ENCODE measurements at regions not wholly inside any gene's neighbourhood (a gene's known extent, or its start where the extent isn't known, plus 50 kb on each side); places are given as distances from the start of the nearest gene placed in this dataset.

DNA sequence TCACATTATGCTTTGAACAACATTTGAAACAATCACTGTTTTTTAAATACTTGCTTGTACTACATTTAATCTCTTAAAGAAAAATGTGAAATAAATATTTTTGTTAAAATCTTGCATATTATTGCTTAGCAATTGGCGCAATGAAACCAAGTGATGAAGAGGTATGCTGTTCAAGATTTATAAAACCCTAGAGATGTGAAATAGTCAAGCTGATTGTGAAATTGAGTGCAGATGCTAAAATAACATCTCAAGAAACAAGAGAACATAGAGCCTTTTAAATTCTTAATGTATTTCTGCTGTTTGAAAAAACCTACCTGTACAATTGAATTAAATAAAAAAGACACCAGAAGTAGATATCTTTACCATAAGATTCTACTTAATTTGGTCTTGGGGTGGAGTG lies 179.2 kb upstream of the MCHR2 start:
- Histone ChIP-seq H4K20me1 (no peaks in the 10 kb centered on the region), H3K9me3 (no peaks in the 10 kb centered on the region), H3K4me2 (no peak overlapping the region), H3K27ac (no peak overlapping the region), H3K9ac (no peak overlapping the region), H3K4me1 (no peaks in the 10 kb centered on the region), H3K27me3 (no peaks in the 10 kb centered on the region), H3K4me3 (no peak overlapping the region), H3K36me3 (no peaks in the 10 kb centered on the region)
- TF ChIP-seq Cebpa-rat (IDR thresholded peaks at IDR 0.05), result no peak

DNA sequence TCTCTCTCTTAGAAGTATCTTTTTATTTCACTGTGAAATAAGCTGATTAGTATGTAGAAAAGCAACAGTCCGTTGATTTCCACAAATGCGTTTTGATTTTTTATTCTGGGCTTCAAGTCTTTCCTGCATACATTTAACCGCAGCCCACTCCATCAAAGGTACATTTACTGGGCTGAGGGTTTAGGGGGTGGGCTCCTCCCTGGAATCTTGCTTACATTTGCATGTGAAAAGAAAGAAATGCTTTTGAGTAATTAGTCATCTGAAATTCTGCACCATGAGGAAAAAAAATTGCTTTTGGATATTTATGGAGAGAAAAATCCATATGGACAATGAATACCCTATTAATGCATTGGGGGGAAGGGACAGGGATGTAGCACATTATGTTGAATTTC lies 178.3 kb upstream of the MCHR2 start:
- Histone ChIP-seq H3K27ac (no peak overlapping the region), H3K4me1 (no peaks in the 10 kb centered on the region), H3K27me3 (no peaks in the 10 kb centered on the region), H3K9ac (no peak overlapping the region), H3K4me3 (no peak overlapping the region), H4K20me1 (no peaks in the 10 kb centered on the region), H3K36me3 (no peaks in the 10 kb centered on the region), H3K9me3 (no peaks in the 10 kb centered on the region), H3K4me2 (no peak overlapping the region)
- TF ChIP-seq Cebpa-rat (IDR thresholded peaks at IDR 0.05), result no peak

DNA sequence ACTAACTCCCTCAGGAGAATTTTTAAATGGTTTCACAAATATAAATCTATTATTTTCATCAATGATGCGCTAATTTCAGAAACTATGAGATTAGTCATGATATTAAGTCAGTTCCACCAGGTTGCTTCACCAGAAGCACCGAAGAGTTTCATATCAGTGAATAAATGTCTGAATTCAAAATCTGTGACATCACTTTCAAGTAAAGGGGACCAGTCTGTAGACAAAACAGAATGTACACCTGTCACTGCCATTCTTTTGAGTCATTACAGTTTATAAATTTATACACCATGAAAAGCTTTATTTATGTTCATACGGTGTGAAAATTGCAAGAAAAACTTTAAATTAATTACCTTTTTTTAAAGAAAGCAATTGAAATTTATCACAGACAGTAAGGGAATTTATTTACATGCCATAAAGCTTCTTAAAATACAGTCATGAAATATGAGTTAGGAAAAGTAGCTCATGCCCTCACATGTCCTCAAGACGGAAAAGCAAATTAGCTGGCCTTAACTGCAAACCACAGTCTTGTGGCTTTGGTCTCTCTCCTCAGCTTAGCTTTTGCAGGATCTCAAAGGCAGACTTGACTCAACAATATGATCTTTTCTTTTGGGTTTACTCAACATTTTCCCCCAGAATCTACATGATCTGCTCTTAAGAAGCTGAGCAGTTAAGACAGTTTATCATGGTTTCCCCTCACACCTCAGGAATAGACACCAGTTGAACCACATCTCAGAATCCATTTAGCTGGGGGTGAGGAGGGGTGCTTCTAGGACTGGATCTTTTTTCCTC lies 177.7 kb upstream of the MCHR2 start:
- Histone ChIP-seq H3K27ac (no peak overlapping the region), H3K27me3 (no peaks in the 10 kb centered on the region), H3K4me3 (no peak overlapping the region), H3K9ac (no peak overlapping the region), H3K9me3 (no peaks in the 10 kb centered on the region), H3K4me1 (no peaks in the 10 kb centered on the region), H4K20me1 (no peaks in the 10 kb centered on the region), H3K36me3 (no peaks in the 10 kb centered on the region), H3K4me2 (no peak overlapping the region)
- no peak for TF ChIP-seq Cebpa-rat (IDR thresholded peaks at IDR 0.05)

DNA sequence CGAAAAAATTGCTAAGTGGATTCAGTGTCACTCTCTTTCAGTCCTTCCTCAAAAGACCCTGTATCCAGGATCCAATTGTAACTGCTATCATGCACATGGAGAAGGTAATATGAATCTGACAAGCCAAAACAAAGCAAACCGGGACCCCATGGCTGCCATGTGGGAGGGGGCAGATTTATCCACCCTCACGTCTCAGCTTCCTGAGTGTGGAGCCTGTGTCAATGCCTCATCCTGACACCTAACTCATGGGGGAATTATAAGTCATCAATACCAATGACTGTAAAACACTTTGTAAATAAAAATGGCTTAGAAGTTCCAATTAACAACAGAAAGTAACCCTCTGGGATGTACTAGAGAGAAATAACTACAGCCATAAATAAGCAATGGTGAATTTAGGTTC lies 174.1 kb upstream of the MCHR2 start:
- Histone ChIP-seq H3K27me3 (no peaks in the 10 kb centered on the region), H3K36me3 (no peaks in the 10 kb centered on the region), H3K27ac (no peak overlapping the region), H3K9ac (no peak overlapping the region), H3K4me2 (no peak overlapping the region), H3K9me3 (no peaks in the 10 kb centered on the region), H3K4me3 (no peak overlapping the region), H3K4me1 (no peaks in the 10 kb centered on the region), H4K20me1 (no peaks in the 10 kb centered on the region)
- no peak for TF ChIP-seq Cebpa-rat (IDR thresholded peaks at IDR 0.05)

DNA sequence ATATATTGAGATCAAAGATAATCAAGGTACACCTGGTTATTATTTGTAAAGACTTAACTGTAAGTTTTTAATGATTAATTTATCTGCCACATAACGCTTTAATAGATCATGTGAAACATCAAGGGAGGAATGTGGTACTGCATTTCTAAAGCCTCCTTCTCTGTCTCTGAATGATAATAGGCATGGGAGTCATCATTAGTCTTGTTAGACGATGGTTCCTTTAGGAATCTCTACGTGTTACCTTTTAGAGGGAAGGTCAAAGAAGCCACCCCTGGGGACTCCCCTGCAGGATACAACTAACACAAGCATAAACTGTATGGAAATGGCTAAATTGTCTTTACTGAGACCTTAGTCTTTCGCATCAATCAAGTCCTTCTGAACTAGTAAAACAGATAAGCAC lies 173.6 kb upstream of the MCHR2 start:
- Histone ChIP-seq H3K4me3 (no peak overlapping the region), H3K4me1 (no peaks in the 10 kb centered on the region), H3K36me3 (no peaks in the 10 kb centered on the region), H3K27me3 (no peaks in the 10 kb centered on the region), H4K20me1 (no peaks in the 10 kb centered on the region), H3K9ac (no peak overlapping the region), H3K9me3 (no peaks in the 10 kb centered on the region), H3K27ac (no peak overlapping the region), H3K4me2 (no peak overlapping the region)
- TF ChIP-seq Cebpa-rat (IDR thresholded peaks at IDR 0.05), result no peak

DNA sequence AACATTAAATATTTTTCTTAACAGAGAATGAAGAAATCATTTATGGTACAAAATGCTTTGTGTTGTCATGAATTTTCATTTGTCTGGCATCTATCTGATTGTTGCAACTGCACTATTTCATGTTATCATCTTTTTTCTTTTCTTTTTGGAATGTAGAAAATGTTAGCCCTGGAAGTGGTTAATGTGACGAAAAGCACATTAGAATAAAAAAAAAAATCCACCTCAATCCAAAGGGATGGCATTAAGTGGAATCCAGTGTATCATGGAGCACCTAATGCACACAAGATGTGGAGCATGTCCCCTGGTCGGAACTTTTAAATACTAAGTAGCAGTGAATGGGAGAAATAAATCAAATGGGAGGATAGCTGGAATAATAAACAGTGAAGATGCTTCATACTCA lies 172.9 kb upstream of the MCHR2 start:
- H3K27me3 ChIP-seq, result no peaks in the 10 kb centered on the region
- H3K9me3 ChIP-seq, result no peaks in the 10 kb centered on the region
- no peak overlapping the region for H3K4me2 ChIP-seq
- H3K4me1 ChIP-seq, result no peaks in the 10 kb centered on the region
- no peak overlapping the region for H3K27ac ChIP-seq
- no peak overlapping the region for H3K9ac ChIP-seq
- no peaks in the 10 kb centered on the region for H4K20me1 ChIP-seq
- H3K36me3 ChIP-seq, result no peaks in the 10 kb centered on the region
- TF ChIP-seq Cebpa-rat (IDR thresholded peaks at IDR 0.05), result no peak
- no peak overlapping the region for H3K4me3 ChIP-seq

DNA sequence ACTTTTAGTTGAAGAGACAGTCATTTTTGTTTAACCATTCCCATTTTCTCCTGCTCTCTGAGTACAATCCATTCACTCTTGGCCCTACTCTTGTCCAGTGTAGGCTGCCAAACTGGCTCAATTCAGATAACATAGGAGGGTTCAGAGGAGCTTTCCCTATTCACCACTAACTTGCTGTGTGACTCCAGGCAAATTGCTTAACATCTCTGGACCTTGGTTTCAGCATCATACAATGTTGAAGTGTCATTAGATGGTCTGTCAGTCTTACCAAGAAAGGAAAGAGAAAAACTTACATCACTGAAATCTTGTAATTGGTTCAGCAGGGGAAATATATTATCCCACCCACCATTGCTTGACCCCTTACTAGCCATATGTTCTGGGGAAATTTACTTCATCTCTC lies 171.4 kb upstream of the MCHR2 start:
- no peaks in the 10 kb centered on the region for H4K20me1 ChIP-seq
- H3K27ac ChIP-seq, result no peak overlapping the region
- H3K36me3 ChIP-seq, result no peaks in the 10 kb centered on the region
- H3K27me3 ChIP-seq, result no peaks in the 10 kb centered on the region
- H3K4me2 ChIP-seq, result no peak overlapping the region
- no peaks in the 10 kb centered on the region for H3K4me1 ChIP-seq
- no peak for TF ChIP-seq Cebpa-rat (IDR thresholded peaks at IDR 0.05)
- H3K9ac ChIP-seq, result no peak overlapping the region
- no peaks in the 10 kb centered on the region for H3K9me3 ChIP-seq
- no peak overlapping the region for H3K4me3 ChIP-seq

DNA sequence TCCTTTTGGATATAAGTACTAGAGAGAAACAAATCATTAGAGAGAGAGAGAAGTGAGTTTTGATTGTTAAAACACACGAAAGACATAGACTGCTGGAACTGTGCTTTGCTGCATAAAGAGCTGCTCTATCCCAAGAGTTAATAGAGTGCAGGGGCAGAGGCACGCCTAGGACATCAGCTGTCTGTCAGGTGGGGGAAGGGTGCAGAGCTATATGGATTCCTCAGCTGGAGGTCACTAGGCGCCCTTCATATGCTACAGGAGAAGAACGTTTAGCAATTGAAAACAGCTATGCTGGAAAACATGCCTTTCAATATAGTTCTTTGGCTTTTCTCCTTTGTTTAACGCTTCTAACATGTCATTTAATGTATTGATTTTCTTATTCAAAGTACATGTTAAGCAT lies 169.0 kb upstream of the MCHR2 start:
- Histone ChIP-seq H3K9me3 (no peaks in the 10 kb centered on the region), H3K27ac (no peak overlapping the region), H3K9ac (no peak overlapping the region), H3K4me2 (no peak overlapping the region), H3K4me3 (no peak overlapping the region), H3K4me1 (peaks cover 8% of the 10 kb centered on the region; the same call in 1 of the 2 replicates), H3K36me3 (no peaks in the 10 kb centered on the region), H3K27me3 (no peaks in the 10 kb centered on the region), H4K20me1 (no peaks in the 10 kb centered on the region)
- TF ChIP-seq Cebpa-rat (IDR thresholded peaks at IDR 0.05), result no peak

DNA sequence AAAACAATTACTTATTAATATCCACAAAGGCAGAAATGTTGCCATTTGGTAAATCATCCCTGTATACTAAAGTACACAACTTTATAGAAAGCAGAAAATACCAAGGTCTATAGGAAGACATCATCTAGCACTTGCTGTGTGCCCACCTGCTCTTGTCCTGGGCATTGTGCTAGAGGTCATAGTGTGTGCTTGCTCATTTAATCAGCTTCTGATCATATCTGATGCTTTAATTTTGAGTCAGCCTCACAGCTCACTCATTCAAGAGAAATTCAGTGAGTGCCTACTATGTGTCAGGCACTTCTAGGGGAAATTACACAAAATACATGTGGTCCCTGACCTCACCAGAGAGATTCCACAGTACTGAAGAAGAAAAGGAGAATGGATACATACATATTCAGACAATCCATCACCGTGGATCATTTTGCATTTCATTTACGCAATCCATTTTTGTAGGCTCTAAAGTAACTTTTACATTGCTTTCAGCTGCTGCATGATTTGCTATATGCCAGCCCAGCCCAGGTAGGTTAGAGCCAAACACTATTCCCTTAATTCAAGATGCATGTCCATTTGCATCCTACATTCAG lies 167.9 kb upstream of the MCHR2 start:
- peaks cover 8% of the 10 kb centered on the region; the same call in 1 of the 2 replicates for H3K4me1 ChIP-seq
- no peak for TF ChIP-seq Cebpa-rat (IDR thresholded peaks at IDR 0.05)

DNA sequence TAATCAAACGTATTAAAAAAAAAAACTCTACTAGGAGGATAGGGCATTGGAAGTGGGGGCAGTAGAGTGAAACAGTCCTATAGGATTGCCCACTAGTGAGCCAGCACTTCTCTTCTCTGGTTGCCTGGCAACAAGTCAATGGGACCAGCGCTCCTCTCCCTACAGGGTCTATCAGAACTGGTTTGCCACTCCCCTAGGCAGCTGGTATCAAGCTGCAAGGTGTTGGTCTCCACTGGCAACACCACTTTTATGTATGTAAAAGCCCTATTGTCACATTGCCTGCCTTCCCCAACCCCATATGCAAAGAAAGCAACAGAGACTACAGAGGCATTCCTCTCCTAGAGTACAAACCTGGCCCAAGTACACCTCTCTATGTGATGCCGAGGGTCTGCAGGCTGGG lies 166.9 kb upstream of the MCHR2 start:
- no peak for TF ChIP-seq Cebpa-rat (IDR thresholded peaks at IDR 0.05)
- no peaks in the 10 kb centered on the region for H3K27me3 ChIP-seq
- no peaks in the 10 kb centered on the region for H4K20me1 ChIP-seq
- H3K4me2 ChIP-seq, result no peak overlapping the region
- H3K4me3 ChIP-seq, result no peak overlapping the region
- H3K9ac ChIP-seq, result no peak overlapping the region
- peaks cover 8% of the 10 kb centered on the region; the same call in 1 of the 2 replicates for H3K4me1 ChIP-seq
- H3K9me3 ChIP-seq, result no peaks in the 10 kb centered on the region
- H3K27ac ChIP-seq, result no peak overlapping the region
- no peaks in the 10 kb centered on the region for H3K36me3 ChIP-seq

More for the DNA sequence above, 167.9 kb upstream of the MCHR2 start:
- H3K36me3 ChIP-seq, result no peaks in the 10 kb centered on the region
- H3K27me3 ChIP-seq, result no peaks in the 10 kb centered on the region
- no peak overlapping the region for H3K4me3 ChIP-seq
- no peak overlapping the region for H3K9ac ChIP-seq
- no peak overlapping the region for H3K27ac ChIP-seq
- no peak overlapping the region for H3K4me2 ChIP-seq
- no peaks in the 10 kb centered on the region for H3K9me3 ChIP-seq
- H4K20me1 ChIP-seq, result no peaks in the 10 kb centered on the region
